GM23338 (cell line): ENCODE measurements at regions not wholly inside any gene's neighbourhood (a gene's known extent, or its start where the extent isn't known, plus 50 kb on each side); places are given as distances from the start of the nearest gene placed in this dataset.

ENCODE experiments used
- ATAC-seq: fragments of 200-7000 bp; cut with Tn5 transposase; 3 replicates; pipeline ENCODE4 v1.9.1; 2020
- DNase-seq: peaks from one replicate; pipeline ENCODE4 v3.0.0-alpha.2; 2015; ENCODE audit warnings: low spot score
- H2AFZ ChIP-seq: fragments of 200-600 bp; sonication (generic); 2 replicates; pipeline ENCODE4 v1.8.0; 2016; ENCODE audit warnings: antibody characterized with exemption, mild to moderate bottlenecking, moderate library complexity
- H3F3A ChIP-seq: fragments of 200-600 bp; sonication (generic); replicated peaks from 2 replicates; pipeline ENCODE4 v1.8.0; 2017; ENCODE audit warnings: antibody characterized with exemption, mixed run types, low read depth
- H3K27ac ChIP-seq: fragments of 200-600 bp; sonication (generic); 2 replicates; pipeline ENCODE4 v1.6.1; 2016; ENCODE audit warnings: low read depth
- H3K27me3 ChIP-seq: fragments of 200-600 bp; sonication (generic); 2 replicates; pipeline ENCODE4 v1.8.0; 2016; ENCODE audit warnings: mild to moderate bottlenecking, mixed run types, moderate library complexity; ENCODE audit not compliant: insufficient read depth
- H3K36me3 ChIP-seq: fragments of 200-600 bp; sonication (generic); 2 replicates; pipeline ENCODE4 v1.8.0; 2016; ENCODE audit warnings: mild to moderate bottlenecking; ENCODE audit not compliant: insufficient read depth
- H3K4me1 ChIP-seq: fragments of 200-600 bp; sonication (generic); 2 replicates; pipeline ENCODE4 v1.8.0; 2016; ENCODE audit warnings: mild to moderate bottlenecking, moderate library complexity; ENCODE audit not compliant: insufficient read depth
- H3K4me2 ChIP-seq: fragments of 200-600 bp; sonication (generic); 2 replicates; pipeline ENCODE4 v1.7.1; 2017; ENCODE audit warnings: mixed run types
- H3K4me3 ChIP-seq: fragments of 200-600 bp; sonication (generic); 2 replicates; pipeline ENCODE4 v1.6.1; 2016; ENCODE audit warnings: mixed run types
- H3K79me2 ChIP-seq: fragments of 200-600 bp; sonication (generic); replicated peaks from 2 replicates; pipeline ENCODE4 v1.8.0; 2017; ENCODE audit warnings: mild to moderate bottlenecking; ENCODE audit not compliant: insufficient read depth
- H3K9me2 ChIP-seq: fragments of 200-600 bp; sonication (generic); 2 replicates; pipeline ENCODE4 v1.8.0; 2017; ENCODE audit not compliant: insufficient read depth
- H4K20me1 ChIP-seq: fragments of 200-600 bp; sonication (generic); replicated peaks from 2 replicates; pipeline ENCODE4 v1.8.0; 2017; ENCODE audit warnings: mild to moderate bottlenecking; ENCODE audit not compliant: insufficient read depth
- H3K27ac Mint-ChIP-seq: 2 replicates; pipeline ENCODE4 v1.8.0; 2020; ENCODE audit warnings: inconsistent platforms, mild to moderate bottlenecking, moderate library complexity, mixed read lengths
- H3K27me3 Mint-ChIP-seq: 3 replicates; pipeline ENCODE4 v1.8.0; 2022; ENCODE audit warnings: low read depth, mild to moderate bottlenecking, moderate library complexity, mixed read lengths, inconsistent platforms; ENCODE audit not compliant: insufficient read depth, poor library complexity
- H3K36me3 Mint-ChIP-seq: 3 replicates; pipeline ENCODE4 v1.8.0; 2021; ENCODE audit warnings: low read depth, mild to moderate bottlenecking, inconsistent platforms, moderate library complexity, mixed read lengths
- H3K4me1 Mint-ChIP-seq: 3 replicates; pipeline ENCODE4 v1.8.0; 2020; ENCODE audit warnings: mild to moderate bottlenecking, inconsistent platforms, mixed read lengths
- H3K4me3 Mint-ChIP-seq: 3 replicates; pipeline ENCODE4 v1.8.0; 2021; ENCODE audit warnings: moderate library complexity, mild to moderate bottlenecking, inconsistent platforms, mixed read lengths
- H3K9me3 Mint-ChIP-seq: 3 replicates; pipeline ENCODE4 v1.8.0; 2020; ENCODE audit warnings: moderate library complexity, mild to moderate bottlenecking, inconsistent platforms, mixed read lengths
- CREB1 ChIP-seq: fragments of 250-450 bp; sonication (Bioruptor Pico); IDR thresholded peaks from 2 replicates; pipeline ENCODE4 v1.5.0; 2020; ENCODE audit warnings: low read depth, mild to moderate bottlenecking, moderate library complexity
- CTCF ChIP-seq, 2 experiments: fragments of 200-600 bp in 1 of 2; sonication (generic) in 1 of 2; conservative IDR thresholded peaks; 2 replicates each; pipeline versions ENCODE4 v1.5.1 to v1.6.1; 2016 to 2017; ENCODE audit warnings: antibody characterized with exemption in 2 of 2, low read depth in 2 of 2, mild to moderate bottlenecking in 2 of 2, moderate library complexity in 1 of 2
- ETS1 ChIP-seq: IDR thresholded peaks from 2 replicates; pipeline ENCODE4 v1.6.1; 2016; ENCODE audit warnings: antibody characterized with exemption
- NANOG ChIP-seq: IDR thresholded peaks from 2 replicates; pipeline ENCODE4 v1.6.1; 2016; ENCODE audit warnings: antibody characterized with exemption, borderline replicate concordance
- POLR2AphosphoS5 ChIP-seq: IDR thresholded peaks from 2 replicates; pipeline ENCODE4 v1.6.1; 2016; ENCODE audit warnings: antibody characterized with exemption, low read depth
- REST ChIP-seq: IDR thresholded peaks from one replicate; pipeline ENCODE4 v1.6.1; 2018; ENCODE audit warnings: antibody characterized with exemption; ENCODE audit not compliant: unreplicated experiment
- STAT1 ChIP-seq: IDR thresholded peaks from one replicate; pipeline ENCODE4 v1.6.1; 2016; ENCODE audit warnings: antibody characterized with exemption; ENCODE audit not compliant: unreplicated experiment
- ZNF331 ChIP-seq: fragments of 250-450 bp; sonication (Bioruptor Pico); IDR thresholded peaks from 2 replicates; pipeline ENCODE4 v1.5.0; 2020; ENCODE audit warnings: low read depth, mild to moderate bottlenecking, moderate library complexity
- ZNF462 ChIP-seq: fragments of 250-450 bp; sonication (Bioruptor Pico); IDR thresholded peaks from 2 replicates; pipeline ENCODE4 v1.5.0; 2020; ENCODE audit warnings: mild to moderate bottlenecking, moderate library complexity

GRCh38 chr1:99529002-99529401 is 116.9 kb upstream of the PALMD start (continued):
- no peak for TF ChIP-seq ZNF462 (CRISPR knock-in tag)
- no peak for TF ChIP-seq POLR2AphosphoS5

- H3K4me1 ChIP-seq = peaks cover 33% of the 10 kb centered on the region
- Mint-ChIP-seq H3K9me3 (no peaks in the 10 kb centered on the region), H3K27me3 (no peaks in the 10 kb centered on the region), H3K4me3 (no peak overlapping the region), H3K36me3 (no peaks in the 10 kb centered on the region), H3K4me1 (peaks cover 35% of the 10 kb centered on the region), H3K27ac (no peak overlapping the region; the same call in 1 of the 2 replicates)
- no peaks in the 10 kb centered on the region for H3K9me2 ChIP-seq
- ATAC-seq (no peak), DNase-seq (no peak)
- no peaks in the 10 kb centered on the region for H3F3A ChIP-seq
- no peaks in the 10 kb centered on the region for H3K27me3 ChIP-seq
- H3K27ac ChIP-seq = no peak overlapping the region
- H2AFZ ChIP-seq = peak overlapping the region; percentile 49; the same call in 1 of the 2 replicates
- no peak overlapping the region for H3K4me3 ChIP-seq
- H3K36me3 ChIP-seq = no peaks in the 10 kb centered on the region
- H4K20me1 ChIP-seq = no peaks in the 10 kb centered on the region
- H3K79me2 ChIP-seq = no peaks in the 10 kb centered on the region
- no peak overlapping the region for H3K4me2 ChIP-seq
- TF ChIP-seq STAT1 (no peak), ETS1 (no peak), CREB1 (no peak), ZNF331 (CRISPR knock-in tag) (no peak), NANOG (no peak), REST (no peak), CTCF (conservative IDR thresholded peaks at IDR 0.05; ENCODE audit: low read depth in 2 of 2) (no peak)
Observed at GRCh38 chr1:99531578-99532275, 114.2 kb upstream of the PALMD start.
